ENCODE measurements at regions not wholly inside any gene's neighbourhood (a gene's known extent, or its start where the extent isn't known, plus 50 kb on each side); places are given as distances from the start of the nearest gene placed in this dataset.

DNA sequence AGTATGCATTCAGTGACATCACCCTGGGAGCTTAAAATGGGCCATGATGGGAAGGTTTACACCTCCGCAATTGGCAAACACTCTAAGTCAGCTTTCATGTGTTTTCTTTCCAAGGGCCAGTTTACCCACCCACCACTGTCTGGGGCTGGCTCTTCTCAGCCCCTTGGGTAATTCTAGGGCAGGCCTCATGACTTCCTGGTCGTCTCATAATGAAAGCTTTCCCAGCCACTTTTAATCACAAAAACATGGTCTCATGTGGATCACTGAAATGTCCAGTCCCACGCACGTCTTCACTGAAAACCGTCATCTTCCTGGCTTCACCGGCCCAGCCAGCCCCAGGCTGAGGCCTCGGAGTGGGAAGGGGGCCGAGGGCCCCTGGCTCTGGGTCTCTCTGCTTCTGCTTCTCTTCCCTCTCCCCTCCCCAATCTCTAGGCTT is 58.5 kb upstream of the ANO1 start:
- Histone ChIP-seq H3K4me3 (ENCODE audit: low read depth, low read length) (no peak overlapping the region), H3K27me3 (ENCODE audit: control insufficient read depth, insufficient read depth, low read length) (no peaks in the 10 kb centered on the region), H3K36me3 (ENCODE audit: control insufficient read depth, insufficient read depth, low read length) (no peaks in the 10 kb centered on the region)
- CTCF ChIA-PET = interaction anchor here (0.6 kb wide), 1 partner anchor 97 kb away, joined by 3 read pairs; no protein-coding TSS in a partner anchor
- TF ChIP-seq, protein P1, sequence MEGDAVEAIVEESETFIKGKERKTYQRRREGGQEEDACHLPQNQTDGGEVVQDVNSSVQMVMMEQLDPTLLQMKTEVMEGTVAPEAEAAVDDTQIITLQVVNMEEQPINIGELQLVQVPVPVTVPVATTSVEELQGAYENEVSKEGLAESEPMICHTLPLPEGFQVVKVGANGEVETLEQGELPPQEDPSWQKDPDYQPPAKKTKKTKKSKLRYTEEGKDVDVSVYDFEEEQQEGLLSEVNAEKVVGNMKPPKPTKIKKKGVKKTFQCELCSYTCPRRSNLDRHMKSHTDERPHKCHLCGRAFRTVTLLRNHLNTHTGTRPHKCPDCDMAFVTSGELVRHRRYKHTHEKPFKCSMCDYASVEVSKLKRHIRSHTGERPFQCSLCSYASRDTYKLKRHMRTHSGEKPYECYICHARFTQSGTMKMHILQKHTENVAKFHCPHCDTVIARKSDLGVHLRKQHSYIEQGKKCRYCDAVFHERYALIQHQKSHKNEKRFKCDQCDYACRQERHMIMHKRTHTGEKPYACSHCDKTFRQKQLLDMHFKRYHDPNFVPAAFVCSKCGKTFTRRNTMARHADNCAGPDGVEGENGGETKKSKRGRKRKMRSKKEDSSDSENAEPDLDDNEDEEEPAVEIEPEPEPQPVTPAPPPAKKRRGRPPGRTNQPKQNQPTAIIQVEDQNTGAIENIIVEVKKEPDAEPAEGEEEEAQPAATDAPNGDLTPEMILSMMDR (IDR thresholded peaks at IDR 0.05; ENCODE audit: insufficient read depth, low read depth, low read length) = no peak
- peak; percentile 25 for DNase-seq (ENCODE audit: low read depth)
- POLR2A ChIA-PET = no interaction called here

DNA sequence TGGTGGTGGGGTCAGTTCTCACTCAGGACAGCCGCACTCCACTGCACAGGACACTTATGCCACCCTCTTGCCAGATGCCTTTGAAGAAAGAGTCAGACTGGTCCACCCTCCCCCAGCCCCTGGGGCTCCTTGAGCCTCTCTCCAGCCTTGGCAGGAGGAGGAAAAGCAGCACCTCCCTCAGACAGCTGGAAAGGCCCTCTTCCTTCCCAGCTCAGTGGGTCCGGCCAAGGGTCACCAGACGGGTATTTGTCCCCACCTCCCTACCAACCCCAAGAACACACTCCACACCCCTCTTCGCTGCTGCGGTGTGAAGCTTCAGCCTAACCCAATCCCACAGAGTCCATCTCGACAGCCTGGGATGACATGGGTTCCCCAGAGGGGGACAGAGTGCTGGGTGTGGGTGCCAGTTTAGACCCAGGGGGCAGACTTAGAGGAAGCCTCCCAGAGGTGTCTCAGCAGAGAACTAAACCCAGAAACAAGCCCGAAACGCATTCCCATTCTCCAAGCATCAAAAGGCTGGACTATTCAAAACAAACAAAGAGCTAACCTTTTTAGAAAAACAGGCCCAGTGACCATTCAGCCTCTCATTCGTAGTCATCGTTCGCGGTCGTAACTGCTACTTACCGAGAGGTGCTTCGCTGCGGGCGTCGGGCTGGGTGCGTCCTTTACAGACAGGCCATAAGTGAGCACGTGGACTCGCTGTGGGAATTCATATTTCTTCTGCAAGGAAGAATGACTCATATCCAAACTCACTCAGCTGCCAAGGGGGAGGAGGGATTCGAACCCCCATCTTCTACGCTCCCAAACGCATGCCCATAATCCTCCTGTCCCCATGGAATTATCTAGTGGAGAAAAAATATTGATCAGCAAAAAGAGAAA is 57.5 kb upstream of the ANO1 start:
- ChIA-PET POLR2A (interaction anchor here (0.7 kb wide), 1 partner anchor 17 kb away, joined by 9 read pairs; no protein-coding TSS in a partner anchor), CTCF (interaction anchor here (0.7 kb wide), 1 partner anchor 99 kb away, joined by 3 read pairs; no protein-coding TSS in a partner anchor)
- Histone ChIP-seq H3K36me3 (ENCODE audit: control insufficient read depth, insufficient read depth, low read length) (no peaks in the 10 kb centered on the region), H3K4me3 (ENCODE audit: low read depth, low read length) (no peak overlapping the region), H3K27me3 (ENCODE audit: control insufficient read depth, insufficient read depth, low read length) (no peaks in the 10 kb centered on the region)
- TF ChIP-seq, protein P1 (IDR thresholded peaks at IDR 0.05; ENCODE audit: insufficient read depth, low read depth, low read length) = no peak
- DNase-seq (ENCODE audit: low read depth) = no peak

DNA sequence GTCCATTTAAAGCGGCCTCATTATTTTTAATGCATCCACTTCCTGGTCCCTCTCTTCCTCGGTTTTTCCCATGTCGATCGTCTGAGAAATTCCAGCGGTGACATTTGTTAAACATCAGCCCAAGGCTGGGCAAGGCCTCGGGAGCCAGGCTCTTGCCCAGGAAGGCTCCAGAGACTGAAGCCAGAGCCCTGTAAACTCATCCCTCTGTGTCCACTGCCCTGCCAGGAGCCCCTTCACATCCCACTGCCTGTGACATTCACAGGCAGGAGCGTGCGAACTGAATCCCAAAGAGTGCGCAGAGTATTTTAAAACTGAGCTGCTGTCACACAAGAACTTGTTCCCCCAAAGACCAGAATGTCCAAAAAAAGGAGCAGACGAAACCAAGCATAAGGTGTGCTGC is 56.5 kb upstream of the ANO1 start:
- DNase-seq (ENCODE audit: low read depth) = no peak
- Histone ChIP-seq H3K36me3 (ENCODE audit: control insufficient read depth, insufficient read depth, low read length) (no peaks in the 10 kb centered on the region), H3K27me3 (ENCODE audit: control insufficient read depth, insufficient read depth, low read length) (no peaks in the 10 kb centered on the region), H3K4me3 (ENCODE audit: low read depth, low read length) (no peak overlapping the region)
- POLR2A ChIA-PET = interaction anchor here (0.7 kb wide), 1 partner anchor 18 kb away, joined by 9 read pairs; no protein-coding TSS in a partner anchor
- CTCF ChIA-PET = no interaction called here
- TF ChIP-seq, protein P1 (IDR thresholded peaks at IDR 0.05; ENCODE audit: insufficient read depth, low read depth, low read length) = no peak

DNA sequence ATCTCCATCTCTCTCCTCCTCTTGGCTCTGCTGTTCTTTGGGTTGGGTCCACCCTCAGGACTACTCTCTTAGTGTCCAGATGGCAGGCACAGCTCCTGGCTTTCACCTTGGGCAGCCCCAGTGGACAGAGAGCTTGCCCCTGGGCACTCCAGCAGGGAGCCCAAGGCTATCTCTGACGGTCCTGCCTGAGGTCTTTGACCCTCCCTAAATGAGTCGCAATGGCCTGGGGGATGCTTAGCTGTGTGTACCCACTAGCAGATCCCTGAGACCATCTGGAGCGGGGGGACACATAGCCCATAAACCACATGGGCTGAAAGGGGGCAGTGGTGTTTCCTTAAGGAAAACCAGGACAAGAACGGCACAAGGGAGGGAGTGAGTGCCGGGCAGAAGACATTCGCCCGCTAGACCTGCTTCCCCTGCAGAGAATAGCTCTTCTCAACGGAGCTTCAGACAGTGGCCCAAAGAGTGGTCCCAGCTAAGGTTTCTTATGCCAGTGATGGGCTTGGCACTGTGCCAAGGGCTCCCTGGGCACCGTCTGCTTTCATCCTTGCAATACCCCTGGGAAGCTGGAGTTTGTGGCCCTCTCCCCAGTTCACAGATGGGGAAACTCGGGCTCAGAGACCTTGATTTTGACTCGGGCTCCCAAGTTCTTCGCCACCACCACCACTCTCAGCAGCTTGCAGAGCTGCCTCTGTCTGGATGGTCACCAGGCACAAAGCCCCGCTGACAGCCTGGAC is 53.9 kb upstream of the ANO1 start:
- TF ChIP-seq, protein P1 (IDR thresholded peaks at IDR 0.05; ENCODE audit: insufficient read depth, low read depth, low read length) = no peak
- Histone ChIP-seq H3K27me3 (ENCODE audit: control insufficient read depth, insufficient read depth, low read length) (no peaks in the 10 kb centered on the region), H3K4me3 (ENCODE audit: low read depth, low read length) (no peak overlapping the region), H3K36me3 (ENCODE audit: control insufficient read depth, insufficient read depth, low read length) (no peaks in the 10 kb centered on the region)
- no peak for DNase-seq (ENCODE audit: low read depth)
- POLR2A ChIA-PET = no interaction called here
- CTCF ChIA-PET = interaction anchor here (0.9 kb wide), 1 partner anchor 15 kb away, joined by 3 read pairs; no protein-coding TSS in a partner anchor

DNA sequence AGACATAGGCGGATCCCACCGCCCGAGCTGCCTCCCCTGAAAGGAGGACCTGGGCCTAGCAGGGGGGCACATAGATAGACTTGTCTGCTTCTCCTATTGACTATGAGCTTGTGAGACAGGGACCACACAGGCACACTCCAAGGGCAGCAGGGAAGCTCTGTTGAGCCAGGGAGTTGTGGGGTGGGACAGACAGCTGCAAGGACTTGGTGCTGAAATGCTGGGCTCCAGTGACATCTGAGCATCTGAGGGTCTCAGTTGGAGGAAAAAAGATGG is 53.4 kb upstream of the ANO1 start:
- POLR2A ChIA-PET = no interaction called here
- no peaks in the 10 kb centered on the region for H3K27me3 ChIP-seq (ENCODE audit: control insufficient read depth, insufficient read depth, low read length)
- TF ChIP-seq, protein P1 (IDR thresholded peaks at IDR 0.05; ENCODE audit: insufficient read depth, low read depth, low read length) = no peak
- no peak for DNase-seq (ENCODE audit: low read depth)
- H3K4me3 ChIP-seq (ENCODE audit: low read depth, low read length) = no peak overlapping the region
- H3K36me3 ChIP-seq (ENCODE audit: control insufficient read depth, insufficient read depth, low read length) = no peaks in the 10 kb centered on the region
- CTCF ChIA-PET = interaction anchor here (0.9 kb wide), 1 partner anchor 16 kb away, joined by 3 read pairs; no protein-coding TSS in a partner anchor

Measured in BJ (cell line).